ENCODE measurements at regions not wholly inside any gene's neighbourhood (a gene's known extent, or its start where the extent isn't known, plus 50 kb on each side); places are given as distances from the start of the nearest gene placed in this dataset.

DNA sequence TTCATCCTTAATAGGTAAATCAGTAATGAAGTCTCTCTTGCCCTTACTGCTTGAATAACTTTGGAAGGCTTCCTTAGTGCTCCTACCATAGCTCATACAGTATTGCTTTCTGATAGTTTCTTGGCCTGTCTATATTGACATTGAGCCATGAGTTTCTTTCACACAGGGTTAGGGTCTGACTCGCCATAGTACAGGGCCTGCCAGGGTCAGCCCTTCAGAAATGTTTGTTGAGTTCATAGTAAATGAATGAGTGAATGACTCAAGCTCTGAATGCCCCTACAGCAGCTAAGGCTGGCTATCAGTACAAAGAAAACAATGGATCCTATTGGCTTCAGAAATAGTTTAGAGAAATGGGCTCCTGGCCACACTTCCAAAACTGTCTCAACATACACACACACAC lies 65.0 kb upstream of the LRATD1 start:
- no peak for DNase-seq (ENCODE audit: low read depth in 2 of 2)

DNA sequence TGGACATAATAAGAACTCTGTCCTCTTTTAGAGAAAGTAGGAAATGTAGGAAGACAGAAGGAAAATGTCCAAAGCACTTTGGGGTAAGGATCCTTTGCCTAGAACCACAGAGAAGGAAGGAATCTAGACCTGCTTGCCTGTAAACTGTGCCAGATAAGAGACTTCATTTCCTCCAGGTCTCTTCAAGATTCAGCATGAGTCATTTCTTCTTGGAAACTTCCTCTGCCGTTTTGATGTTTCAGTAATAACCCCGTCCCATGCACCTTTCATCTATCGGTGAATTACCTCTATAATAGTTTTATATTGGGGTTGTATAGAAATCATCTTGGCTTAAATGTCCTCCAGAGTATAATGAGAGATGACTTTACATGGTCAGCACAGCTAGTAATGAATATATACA lies 63.2 kb upstream of the LRATD1 start:
- no peak for DNase-seq (ENCODE audit: low read depth in 2 of 2)

DNA sequence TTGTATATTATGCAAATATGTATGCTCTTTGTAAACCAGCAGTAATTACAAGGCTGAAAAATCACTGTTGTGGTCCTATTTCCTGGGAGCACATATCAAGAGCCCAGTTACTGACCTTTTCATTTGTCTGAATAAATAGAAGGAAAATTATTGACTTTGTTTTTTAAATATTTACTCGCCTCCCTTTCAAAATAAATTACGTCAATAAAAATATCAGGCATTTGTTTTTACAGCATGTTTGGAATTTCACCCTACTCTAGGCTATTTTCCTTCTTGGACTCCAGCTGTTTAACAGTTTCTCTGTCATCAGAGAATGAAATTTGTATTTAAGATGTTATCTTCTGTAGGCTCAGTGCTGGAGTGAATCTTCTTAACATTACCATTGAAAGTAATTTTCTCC lies 59.9 kb upstream of the LRATD1 start:
- DNase-seq (ENCODE audit: low read depth in 2 of 2), result no peak

DNA sequence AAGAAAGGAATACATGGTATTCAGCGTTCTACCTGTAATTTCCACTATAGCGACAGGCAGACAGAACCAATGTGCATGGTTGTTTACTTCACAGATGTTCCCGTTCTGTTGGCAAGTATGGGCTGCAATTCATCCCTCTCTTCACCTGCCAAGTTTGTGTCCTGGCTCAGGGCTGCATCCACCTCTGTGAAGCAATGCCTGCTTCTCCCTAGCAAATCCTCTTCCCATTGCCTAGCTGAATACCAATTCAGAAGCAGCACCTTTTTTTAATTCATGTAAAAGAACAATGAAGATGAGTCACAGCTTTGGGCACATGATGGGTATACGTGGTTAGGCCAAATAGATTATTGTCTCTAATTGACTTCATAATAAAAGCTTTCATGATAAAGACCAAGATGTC lies 54.7 kb upstream of the LRATD1 start:
- no peak for DNase-seq (ENCODE audit: low read depth in 2 of 2)
